Neural cell (in vitro differentiated cells): ENCODE measurements at regions not wholly inside any gene's neighbourhood (a gene's known extent, or its start where the extent isn't known, plus 50 kb on each side); places are given as distances from the start of the nearest gene placed in this dataset.

ENCODE experiments used
- H2AFZ ChIP-seq: fragments of 200-600, 300-800 bp; sonication (generic), shearing (Covaris generic); 2 replicates; pipeline ENCODE4 v1.6.0; 2014; ENCODE audit warnings: low read depth, mild to moderate bottlenecking, antibody characterized with exemption, low read length, moderate library complexity
- H3F3A ChIP-seq: fragments of 200-600 bp; shearing (Covaris generic); 2 replicates; pipeline ENCODE4 v1.6.1; 2016; ENCODE audit warnings: mild to moderate bottlenecking, moderate library complexity, mixed read lengths, antibody characterized with exemption, low read length; ENCODE audit not compliant: insufficient read depth, poor library complexity, severe bottlenecking
- H3K27ac ChIP-seq: fragments of 200-600, 300-800 bp; sonication (generic), shearing (Covaris generic); 2 replicates; pipeline ENCODE4 v1.5.1; 2014; ENCODE audit warnings: mild to moderate bottlenecking, low read length, moderate library complexity
- H3K27me3 ChIP-seq: fragments of 300-800, 200-600 bp; sonication (generic), shearing (Covaris generic); 2 replicates; pipeline ENCODE4 v1.6.0; 2014; ENCODE audit warnings: mild to moderate bottlenecking, low read depth, low read length, moderate library complexity; ENCODE audit not compliant: insufficient read depth
- H3K36me3 ChIP-seq: fragments of 300-800, 200-600 bp; sonication (generic), shearing (Covaris generic); 2 replicates; pipeline ENCODE4 v1.5.1; 2014; ENCODE audit warnings: mild to moderate bottlenecking, antibody characterized with exemption, low read length, moderate library complexity; ENCODE audit not compliant: insufficient read depth
- H3K4me2 ChIP-seq: fragments of 300-800, 200-600 bp; sonication (generic), shearing (Covaris generic); 2 replicates; pipeline ENCODE4 v1.6.0; 2014; ENCODE audit warnings: mild to moderate bottlenecking, low read length
- H3K4me3 ChIP-seq: fragments of 300-800, 200-600 bp; sonication (generic), shearing (Covaris generic); 2 replicates; pipeline ENCODE4 v1.5.1; 2014; ENCODE audit warnings: mild to moderate bottlenecking, low read length, moderate library complexity
- H3K79me2 ChIP-seq: fragments of 200-600 bp; shearing (Covaris generic); replicated peaks from 2 replicates; pipeline ENCODE4 v1.6.0; 2014; ENCODE audit warnings: mild to moderate bottlenecking, low read length, moderate library complexity; ENCODE audit not compliant: insufficient read depth
- H3K9ac ChIP-seq: fragments of 300-800, 200-600 bp; sonication (generic), shearing (Covaris generic); 2 replicates; pipeline ENCODE4 v1.6.1; 2016; ENCODE audit warnings: mild to moderate bottlenecking, low read length, mixed read lengths
- H3K9me2 ChIP-seq: fragments of 200-600 bp; shearing (Covaris generic); 2 replicates; pipeline ENCODE4 v1.6.1; 2016; ENCODE audit warnings: mild to moderate bottlenecking, low read length, mixed read lengths; ENCODE audit not compliant: insufficient read depth
- H3K9me3 ChIP-seq: fragments of 200-600, 300-800 bp; sonication (generic), shearing (Covaris generic); 2 replicates; pipeline ENCODE4 v1.6.1; 2016; ENCODE audit warnings: mild to moderate bottlenecking, mixed run types, low read length, moderate library complexity, mixed read lengths
- H4K20me1 ChIP-seq: fragments of 200-600 bp; shearing (Covaris generic); 2 replicates; pipeline ENCODE4 v1.6.1; 2016; ENCODE audit warnings: mild to moderate bottlenecking, mixed run types; ENCODE audit not compliant: insufficient read depth
- CTCF ChIP-seq: fragments of 450-650 bp; IDR thresholded peaks from 2 replicates; pipeline ENCODE4 v1.5.1; 2014; ENCODE audit warnings: antibody characterized with exemption, mild to moderate bottlenecking, moderate library complexity; ENCODE audit not compliant: poor library complexity, severe bottlenecking
- EP300 ChIP-seq: fragments of 450-650 bp; conservative IDR thresholded peaks from 2 replicates; pipeline ENCODE4 v1.6.1; 2014; ENCODE audit warnings: antibody characterized with exemption, mild to moderate bottlenecking, moderate library complexity; ENCODE audit not compliant: poor library complexity, severe bottlenecking
- EZH2 ChIP-seq: fragments of 200-600, 300-800 bp; shearing (Covaris generic), sonication (generic); IDR thresholded peaks from 2 replicates; pipeline ENCODE4 v1.6.1; 2014; ENCODE audit warnings: antibody characterized with exemption, low read length, borderline replicate concordance, mild to moderate bottlenecking; ENCODE audit not compliant: insufficient read depth, poor library complexity, severe bottlenecking
- MXI1 ChIP-seq: fragments of 450-650 bp; conservative IDR thresholded peaks from 2 replicates; pipeline ENCODE4 v1.6.1; 2014; ENCODE audit warnings: antibody characterized with exemption, mild to moderate bottlenecking; ENCODE audit not compliant: poor library complexity, severe bottlenecking
- POLR2AphosphoS5 ChIP-seq: IDR thresholded peaks from 2 replicates; pipeline ENCODE4 v1.6.1; 2012
- RAD21 ChIP-seq: fragments of 450-650 bp; conservative IDR thresholded peaks from 2 replicates; pipeline ENCODE4 v1.6.1; 2014; ENCODE audit warnings: antibody characterized with exemption, mild to moderate bottlenecking, moderate library complexity
- REST ChIP-seq: IDR thresholded peaks from 2 replicates; pipeline ENCODE4 v1.6.1; 2012; ENCODE audit warnings: borderline replicate concordance
- SMC3 ChIP-seq: fragments of 450-650 bp; conservative IDR thresholded peaks from 2 replicates; pipeline ENCODE4 v1.6.1; 2014; ENCODE audit warnings: antibody characterized with exemption, mild to moderate bottlenecking, moderate library complexity; ENCODE audit not compliant: poor library complexity
- TAF1 ChIP-seq: IDR thresholded peaks from 2 replicates; pipeline ENCODE4 v1.6.1; 2012; ENCODE audit warnings: low read depth

- H2AFZ ChIP-seq: no peak overlapping the region
- H3K9me3 ChIP-seq: no peaks in the 10 kb centered on the region
- TF ChIP-seq CTCF: no peak
- no peak for TF ChIP-seq SMC3
- no peak for TF ChIP-seq POLR2AphosphoS5
- TF ChIP-seq EZH2: no peak
- TF ChIP-seq REST: no peak
- TF ChIP-seq TAF1: no peak
- no peak for TF ChIP-seq EP300
- TF ChIP-seq RAD21: no peak
- TF ChIP-seq MXI1: no peak
- no peaks in the 10 kb centered on the region for H3K9me2 ChIP-seq
- no peak overlapping the region for H3K9ac ChIP-seq
- no peaks in the 10 kb centered on the region for H3F3A ChIP-seq
- no peaks in the 10 kb centered on the region for H3K36me3 ChIP-seq
- no peak overlapping the region for H3K4me2 ChIP-seq
- H4K20me1 ChIP-seq: no peaks in the 10 kb centered on the region
- no peaks in the 10 kb centered on the region for H3K79me2 ChIP-seq
- no peak overlapping the region for H3K27ac ChIP-seq
- no peaks in the 10 kb centered on the region for H3K27me3 ChIP-seq
- H3K4me3 ChIP-seq: no peak overlapping the region
Observed at GRCh38 chr9:38254756-38255155, 137.7 kb upstream of the ALDH1B1 start.

GRCh38 chr9:38254151-38254550, 138.4 kb upstream of the ALDH1B1 start:
- H2AFZ ChIP-seq: no peak overlapping the region
- no peaks in the 10 kb centered on the region for H3K36me3 ChIP-seq
- TF ChIP-seq EP300 (no peak), MXI1 (no peak), TAF1 (no peak), CTCF (no peak), SMC3 (no peak), EZH2 (no peak), RAD21 (no peak), POLR2AphosphoS5 (no peak), REST (no peak)
- H3F3A ChIP-seq: no peaks in the 10 kb centered on the region
- no peaks in the 10 kb centered on the region for H4K20me1 ChIP-seq
- no peaks in the 10 kb centered on the region for H3K27me3 ChIP-seq
- no peak overlapping the region for H3K9ac ChIP-seq
- H3K9me3 ChIP-seq: no peaks in the 10 kb centered on the region
- H3K4me3 ChIP-seq: no peak overlapping the region
- H3K27ac ChIP-seq: no peak overlapping the region
- H3K4me2 ChIP-seq: no peak overlapping the region
- H3K9me2 ChIP-seq: no peaks in the 10 kb centered on the region
- H3K79me2 ChIP-seq: no peaks in the 10 kb centered on the region
